Loucy (cell line): ENCODE measurements at regions not wholly inside any gene's neighbourhood (a gene's known extent, or its start where the extent isn't known, plus 50 kb on each side); places are given as distances from the start of the nearest gene placed in this dataset.

Experiments
- EZH2phosphoT487 ChIP-seq: fragments of 200-600 bp; IDR thresholded peaks from 2 replicates; pipeline ENCODE4 v1.6.1; 2018; ENCODE audit warnings: antibody characterized with exemption, mild to moderate bottlenecking, moderate library complexity, borderline replicate concordance
- TF ChIP-seq, protein P1 (sequence below): fragments of 200-600 bp; sonication (generic); conservative IDR thresholded peaks from 2 replicates; pipeline ENCODE4 v1.5.1; 2014; ENCODE audit warnings: mild to moderate bottlenecking, antibody characterized with exemption, low read length

DNA sequence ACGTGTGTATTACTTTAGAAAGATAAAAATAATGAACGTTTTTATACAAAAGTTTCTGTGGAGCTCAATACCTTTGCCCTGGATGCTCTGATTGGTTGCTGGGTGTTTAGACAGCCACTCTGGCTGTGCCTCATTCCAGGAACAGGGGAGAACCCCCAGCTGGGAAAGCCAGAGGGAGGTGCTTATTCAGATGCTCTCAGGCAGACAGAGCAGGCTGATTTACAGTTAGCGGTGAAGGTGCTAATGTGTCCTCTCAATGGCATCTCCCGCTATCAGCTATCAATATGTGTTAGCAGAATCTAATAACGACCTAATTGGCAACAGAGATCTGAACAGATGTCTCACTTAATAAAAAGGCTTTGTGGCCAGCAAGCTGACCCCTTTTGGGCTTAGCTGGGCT is 402.3 kb downstream of the NUAK1 start:
- TF ChIP-seq, protein P1, sequence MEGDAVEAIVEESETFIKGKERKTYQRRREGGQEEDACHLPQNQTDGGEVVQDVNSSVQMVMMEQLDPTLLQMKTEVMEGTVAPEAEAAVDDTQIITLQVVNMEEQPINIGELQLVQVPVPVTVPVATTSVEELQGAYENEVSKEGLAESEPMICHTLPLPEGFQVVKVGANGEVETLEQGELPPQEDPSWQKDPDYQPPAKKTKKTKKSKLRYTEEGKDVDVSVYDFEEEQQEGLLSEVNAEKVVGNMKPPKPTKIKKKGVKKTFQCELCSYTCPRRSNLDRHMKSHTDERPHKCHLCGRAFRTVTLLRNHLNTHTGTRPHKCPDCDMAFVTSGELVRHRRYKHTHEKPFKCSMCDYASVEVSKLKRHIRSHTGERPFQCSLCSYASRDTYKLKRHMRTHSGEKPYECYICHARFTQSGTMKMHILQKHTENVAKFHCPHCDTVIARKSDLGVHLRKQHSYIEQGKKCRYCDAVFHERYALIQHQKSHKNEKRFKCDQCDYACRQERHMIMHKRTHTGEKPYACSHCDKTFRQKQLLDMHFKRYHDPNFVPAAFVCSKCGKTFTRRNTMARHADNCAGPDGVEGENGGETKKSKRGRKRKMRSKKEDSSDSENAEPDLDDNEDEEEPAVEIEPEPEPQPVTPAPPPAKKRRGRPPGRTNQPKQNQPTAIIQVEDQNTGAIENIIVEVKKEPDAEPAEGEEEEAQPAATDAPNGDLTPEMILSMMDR = no peak
- TF ChIP-seq EZH2phosphoT487 = no peak
